C4-2B (cell line): ENCODE measurements at regions not wholly inside any gene's neighbourhood (a gene's known extent, or its start where the extent isn't known, plus 50 kb on each side); places are given as distances from the start of the nearest gene placed in this dataset.

Experiments used
- H3K27ac ChIP-seq: fragments of 450-650 bp; 2 replicates; pipeline ENCODE4 v1.5.1; 2017
- CTCF ChIP-seq: fragments of 450-650 bp; conservative IDR thresholded peaks from 2 replicates; pipeline ENCODE4 v1.5.1; 2017; ENCODE audit warnings: mild to moderate bottlenecking
- ZFX ChIP-seq: fragments of 450-650 bp; IDR thresholded peaks from 2 replicates; pipeline ENCODE4 v1.6.1; 2017

- TF ChIP-seq CTCF: no peak
- no peak for TF ChIP-seq ZFX
- no peak overlapping the region for H3K27ac ChIP-seq
These were observed 142.7 kb upstream of the KIRREL3 start for GRCh38 chr11:127143251-127143650.

GRCh38 chr11:127138613-127139012 lies 138.0 kb upstream of the KIRREL3 start:
- H3K27ac ChIP-seq: no peak overlapping the region
- no peak for TF ChIP-seq CTCF
- TF ChIP-seq ZFX: no peak

GRCh38 chr11:127137771-127138280 lies 137.3 kb upstream of the KIRREL3 start:
- TF ChIP-seq CTCF (no peak), ZFX (no peak)
- no peak overlapping the region for H3K27ac ChIP-seq

- TF ChIP-seq CTCF (peak; percentile 16; the same call in 1 of the 2 replicates), ZFX (no peak)
These were observed 135.9 kb upstream of the KIRREL3 start for GRCh38 chr11:127136438-127136837.

DNA sequence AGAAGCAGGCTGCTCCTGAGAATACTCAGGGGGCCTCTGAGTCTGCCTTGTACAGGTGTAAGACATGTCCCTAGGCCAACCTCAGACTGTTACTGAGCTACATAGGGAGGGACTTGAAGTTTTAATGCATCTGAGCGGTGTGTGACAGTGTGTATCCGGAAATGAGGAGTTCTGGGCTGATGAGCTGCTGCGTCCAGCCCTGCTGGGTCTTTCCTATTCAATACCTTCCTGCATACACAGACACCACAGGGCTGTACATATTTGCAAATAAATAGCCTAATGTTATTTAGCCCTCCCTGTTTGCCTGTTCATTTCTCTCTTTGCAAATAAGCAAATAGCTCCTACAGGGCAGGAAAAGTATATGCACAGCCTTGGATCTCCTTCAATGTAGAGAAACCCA lies 134.7 kb upstream of the KIRREL3 start:
- TF ChIP-seq CTCF (no peak), ZFX (no peak)
- no peak overlapping the region for H3K27ac ChIP-seq

More at GRCh38 chr11:127136438-127136837, 135.9 kb upstream of the KIRREL3 start:
- H3K27ac ChIP-seq: no peak overlapping the region

- H3K27ac ChIP-seq: no peak overlapping the region
- TF ChIP-seq ZFX (no peak), CTCF (no peak)
These were observed 132.5 kb upstream of the KIRREL3 start for GRCh38 chr11:127133061-127133460.

- no peak overlapping the region for H3K27ac ChIP-seq
- TF ChIP-seq ZFX (no peak), CTCF (no peak)
These were observed 129.8 kb upstream of the KIRREL3 start for GRCh38 chr11:127130321-127130720.
